ENCODE measurements at regions not wholly inside any gene's neighbourhood (a gene's known extent, or its start where the extent isn't known, plus 50 kb on each side); places are given as distances from the start of the nearest gene placed in this dataset.
A peak's percentile ranks its signal among the peaks of the same experiment; 100 is the strongest.

- ATAC-seq: no peak
- H3K9me3 ChIP-seq: peaks cover 0 to 20% of the 10 kb centered on the region in 2 donors
- intact Hi-C loops (cut with DNase I): no loop called here
- DNase-seq: no peak
- H3K27ac ChIP-seq: no peak overlapping the region
- no peak for TF ChIP-seq CTCF (IDR thresholded peaks at IDR 0.05)
- H3K27me3 ChIP-seq: no peaks in the 10 kb centered on the region
- no peaks in the 10 kb centered on the region for H3K4me1 ChIP-seq
- no peaks in the 10 kb centered on the region for H3K36me3 ChIP-seq
- H3K4me3 ChIP-seq: no peak overlapping the region
Observed at GRCh38 chr2:193876980-193877379, 1682.2 kb upstream of the TMEFF2 start.

GRCh38 chr2:193869564-193869963, 1674.8 kb upstream of the TMEFF2 start:
- no peaks in the 10 kb centered on the region for H3K36me3 ChIP-seq
- intact Hi-C loops (cut with DNase I): no loop called here

GRCh38 chr2:193868833-193869232, 1674.1 kb upstream of the TMEFF2 start:
- Histone ChIP-seq H3K27me3 (no peaks in the 10 kb centered on the region), H3K36me3 (no peaks in the 10 kb centered on the region), H3K9me3 (peaks cover 0 to 5% of the 10 kb centered on the region in 2 donors), H3K27ac (no peak overlapping the region), H3K4me3 (no peak overlapping the region), H3K4me1 (no peaks in the 10 kb centered on the region)
- intact Hi-C loops (cut with DNase I): no loop called here
- no peak for ATAC-seq
- DNase-seq: peak in 1 of 4 donors; percentile 45
- no peak for TF ChIP-seq CTCF (IDR thresholded peaks at IDR 0.05)

More at GRCh38 chr2:193869564-193869963, 1674.8 kb upstream of the TMEFF2 start:
- Histone ChIP-seq H3K4me3 (no peak overlapping the region), H3K27ac (no peak overlapping the region), H3K4me1 (no peaks in the 10 kb centered on the region), H3K27me3 (no peaks in the 10 kb centered on the region), H3K9me3 (peaks cover 0 to 5% of the 10 kb centered on the region in 2 donors)
- no peak for TF ChIP-seq CTCF (IDR thresholded peaks at IDR 0.05)
- DNase-seq (no peak), ATAC-seq (no peak)

GRCh38 chr2:193868132-193868531, 1673.4 kb upstream of the TMEFF2 start:
- H3K4me3 ChIP-seq: no peak overlapping the region
- H3K36me3 ChIP-seq: no peaks in the 10 kb centered on the region
- intact Hi-C loops (cut with DNase I): no loop called here
- H3K9me3 ChIP-seq: peaks cover 0 to 5% of the 10 kb centered on the region in 2 donors
- no peaks in the 10 kb centered on the region for H3K4me1 ChIP-seq
- H3K27me3 ChIP-seq: no peaks in the 10 kb centered on the region
- H3K27ac ChIP-seq: no peak overlapping the region
- DNase-seq (no peak), ATAC-seq (no peak)
- TF ChIP-seq CTCF (IDR thresholded peaks at IDR 0.05): no peak

GRCh38 chr2:193867454-193867853, 1672.7 kb upstream of the TMEFF2 start:
- intact Hi-C loops (cut with DNase I): no loop called here
- Histone ChIP-seq H3K4me3 (no peak overlapping the region), H3K9me3 (peaks cover 0 to 5% of the 10 kb centered on the region in 2 donors), H3K4me1 (no peaks in the 10 kb centered on the region), H3K36me3 (no peaks in the 10 kb centered on the region), H3K27me3 (no peaks in the 10 kb centered on the region), H3K27ac (no peak overlapping the region)
- ATAC-seq (no peak), DNase-seq (no peak)
- no peak for TF ChIP-seq CTCF (IDR thresholded peaks at IDR 0.05)

Measured in left lung (tissue), 4 donors.